Natural killer cell (primary cell): ENCODE measurements at regions not wholly inside any gene's neighbourhood (a gene's known extent, or its start where the extent isn't known, plus 50 kb on each side); places are given as distances from the start of the nearest gene placed in this dataset.

ENCODE experiments used
- ATAC-seq, 3 donors: fragments of 150-1000 bp in 2 of 3; fragments of 200-7000 bp in 1 of 3; cut with Tn5 transposase; 1 replicate in 1 of 3; 2 replicates in 2 of 3; pipeline ENCODE4 v1.10.0; 2021; ENCODE audit warnings: mild to moderate bottlenecking in 2 of 3, moderate library complexity in 2 of 3
- DNase-seq, 2 donors: peaks; one replicate each; pipeline versions ENCODE4 v3.0.0 to v3.0.0-alpha.2; 2013 to 2021; ENCODE audit warnings: mixed read lengths in 1 of 2
- H3K27ac ChIP-seq: one replicate; pipeline ENCODE4 v1.5.1; 2013; ENCODE audit warnings: mild to moderate bottlenecking, low read length
- H3K27me3 ChIP-seq: one replicate; pipeline ENCODE4 v1.6.1; 2013; ENCODE audit warnings: low read length; ENCODE audit not compliant: control insufficient read depth, insufficient read depth
- H3K36me3 ChIP-seq: one replicate; pipeline ENCODE4 v1.6.1; 2013; ENCODE audit warnings: low read length; ENCODE audit not compliant: control insufficient read depth, insufficient read depth
- H3K4me1 ChIP-seq: one replicate; pipeline ENCODE4 v1.6.1; 2013; ENCODE audit warnings: low read length; ENCODE audit not compliant: control insufficient read depth, insufficient read depth
- H3K4me3 ChIP-seq: one replicate; pipeline ENCODE4 v1.5.1; 2013; ENCODE audit warnings: low read length
- H3K9me3 ChIP-seq: one replicate; pipeline ENCODE4 v1.6.1; 2013; ENCODE audit warnings: low read length; ENCODE audit not compliant: control insufficient read depth, insufficient read depth
- H3K27ac Mint-ChIP-seq, 2 donors: one replicate each; pipeline ENCODE4 v1.8.0; 2022; ENCODE audit warnings: mild to moderate bottlenecking in 2 of 2, mixed read lengths in 2 of 2, moderate library complexity in 1 of 2
- H3K27me3 Mint-ChIP-seq, 2 donors: one replicate each; pipeline ENCODE4 v1.8.0; 2022; ENCODE audit warnings: low read depth in 2 of 2, mixed read lengths in 2 of 2
- H3K36me3 Mint-ChIP-seq: one replicate; pipeline ENCODE4 v1.8.0; 2022; ENCODE audit warnings: mixed read lengths
- H3K4me1 Mint-ChIP-seq, 2 donors: one replicate each; pipeline ENCODE4 v1.8.0; 2022; ENCODE audit warnings: mixed read lengths in 2 of 2
- H3K4me3 Mint-ChIP-seq: one replicate; pipeline ENCODE4 v1.8.0; 2022; ENCODE audit warnings: mild to moderate bottlenecking, moderate library complexity, mixed read lengths
- H3K9me3 Mint-ChIP-seq, 2 donors: one replicate each; pipeline ENCODE4 v1.8.0; 2022; ENCODE audit warnings: mixed read lengths in 2 of 2
- WGBS: methylation state at CpG from one replicate; pipeline ENCODE4 v1.1.7; 2013; ENCODE audit warnings: missing lambda C conversion rate; ENCODE audit not compliant: insufficient coverage; 5-methylcytosine and 5-hydroxymethylcytosine counted together
- intact Hi-C: fragments of 100-400 bp; cut with micrococcal nuclease; formaldehyde crosslinking; loops from one replicate; pipeline ENCODE4 v1.14.2; 2022
- TF ChIP-seq, protein P1 (sequence below): fragments of 200-600 bp; IDR thresholded peaks from one replicate; pipeline ENCODE4 v1.8.0; 2022; ENCODE audit warnings: antibody characterized with exemption

DNA sequence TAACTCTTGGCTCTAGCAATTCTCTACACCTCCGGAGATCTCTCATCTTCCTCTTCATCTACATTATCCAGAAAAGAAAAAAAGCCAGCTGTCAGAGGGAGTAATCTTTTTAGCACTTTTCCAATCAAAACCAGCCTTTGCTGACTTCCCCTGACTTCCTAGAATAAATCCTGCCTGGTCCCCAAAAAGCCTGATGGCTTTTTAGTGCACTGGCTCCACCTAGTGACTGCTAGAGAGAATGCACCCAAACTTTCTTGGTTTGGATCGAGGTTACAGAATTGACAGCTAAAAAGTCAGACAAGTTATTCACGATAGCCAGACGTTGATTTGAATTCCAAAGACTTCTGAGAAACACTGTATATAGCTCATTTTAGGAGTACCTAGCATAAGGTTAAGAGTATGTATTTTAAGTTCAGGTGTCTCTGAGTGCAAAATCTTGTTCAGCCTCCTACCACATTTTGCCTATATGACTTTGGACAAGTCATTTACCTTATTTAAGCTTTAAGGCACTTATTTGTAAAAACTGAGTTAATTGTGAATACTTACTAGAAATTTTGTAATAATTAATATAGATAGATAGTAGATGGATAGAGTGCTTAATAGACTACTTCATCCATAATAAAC lies 185.7 kb upstream of the GRIN2B start:
- H3K27ac ChIP-seq, result no peak overlapping the region
- H3K4me3 Mint-ChIP-seq, result no peak overlapping the region
- peaks cover 0 to 5% of the 10 kb centered on the region in 2 donors for H3K27me3 Mint-ChIP-seq
- no peaks in the 10 kb centered on the region for H3K27me3 ChIP-seq
- H3K4me1 Mint-ChIP-seq, result peaks cover 0 to 5% of the 10 kb centered on the region in 2 donors
- WGBS, result 8% methylated on average over 4 of the region's 4 CpGs
- intact Hi-C loops, result loop anchor here (2.0 to 5.0 kb wide), 4 partner anchors 305 to 1250 kb away; no protein-coding TSS in a partner anchor
- no peaks in the 10 kb centered on the region for H3K36me3 Mint-ChIP-seq
- no peaks in the 10 kb centered on the region for H3K36me3 ChIP-seq
- DNase-seq (peak in 1 of 2 donors; percentile 63), ATAC-seq (peak; percentile 46 to 69 (median 67))
- TF ChIP-seq, protein P1, sequence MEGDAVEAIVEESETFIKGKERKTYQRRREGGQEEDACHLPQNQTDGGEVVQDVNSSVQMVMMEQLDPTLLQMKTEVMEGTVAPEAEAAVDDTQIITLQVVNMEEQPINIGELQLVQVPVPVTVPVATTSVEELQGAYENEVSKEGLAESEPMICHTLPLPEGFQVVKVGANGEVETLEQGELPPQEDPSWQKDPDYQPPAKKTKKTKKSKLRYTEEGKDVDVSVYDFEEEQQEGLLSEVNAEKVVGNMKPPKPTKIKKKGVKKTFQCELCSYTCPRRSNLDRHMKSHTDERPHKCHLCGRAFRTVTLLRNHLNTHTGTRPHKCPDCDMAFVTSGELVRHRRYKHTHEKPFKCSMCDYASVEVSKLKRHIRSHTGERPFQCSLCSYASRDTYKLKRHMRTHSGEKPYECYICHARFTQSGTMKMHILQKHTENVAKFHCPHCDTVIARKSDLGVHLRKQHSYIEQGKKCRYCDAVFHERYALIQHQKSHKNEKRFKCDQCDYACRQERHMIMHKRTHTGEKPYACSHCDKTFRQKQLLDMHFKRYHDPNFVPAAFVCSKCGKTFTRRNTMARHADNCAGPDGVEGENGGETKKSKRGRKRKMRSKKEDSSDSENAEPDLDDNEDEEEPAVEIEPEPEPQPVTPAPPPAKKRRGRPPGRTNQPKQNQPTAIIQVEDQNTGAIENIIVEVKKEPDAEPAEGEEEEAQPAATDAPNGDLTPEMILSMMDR, result peak; percentile 97
- no peaks in the 10 kb centered on the region for H3K9me3 Mint-ChIP-seq
- H3K4me3 ChIP-seq, result no peak overlapping the region
- no peaks in the 10 kb centered on the region for H3K9me3 ChIP-seq
- H3K27ac Mint-ChIP-seq, result no peak overlapping the region
- no peaks in the 10 kb centered on the region for H3K4me1 ChIP-seq

DNA sequence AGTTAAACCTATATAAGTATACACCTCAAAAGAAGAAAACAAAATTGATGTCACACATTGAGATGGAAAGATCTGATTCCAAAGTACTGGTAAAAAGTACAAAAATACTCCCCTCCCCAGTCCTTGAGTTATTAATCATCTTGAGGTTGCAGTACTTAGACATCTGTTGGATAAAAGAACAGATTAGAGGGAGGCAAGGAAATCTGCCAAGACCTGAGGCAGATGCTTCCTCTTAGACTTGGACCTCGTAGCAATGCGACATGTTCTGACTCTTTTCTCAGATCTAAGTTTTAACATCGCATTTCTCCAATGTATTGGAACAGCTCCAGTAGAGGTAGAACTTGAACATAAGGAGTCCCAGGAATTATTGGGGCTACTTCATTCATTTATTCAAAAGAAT lies 187.9 kb upstream of the GRIN2B start:
- H3K36me3 Mint-ChIP-seq, result no peaks in the 10 kb centered on the region
- H3K36me3 ChIP-seq, result no peaks in the 10 kb centered on the region
- ATAC-seq (no peak), DNase-seq (no peak)
- no peaks in the 10 kb centered on the region for H3K27me3 ChIP-seq
- no peak overlapping the region for H3K4me3 Mint-ChIP-seq
- no peak overlapping the region for H3K27ac Mint-ChIP-seq
- H3K9me3 ChIP-seq, result no peaks in the 10 kb centered on the region
- peaks cover 5 to 10% of the 10 kb centered on the region in 2 donors for H3K27me3 Mint-ChIP-seq
- no peaks in the 10 kb centered on the region for H3K4me1 ChIP-seq
- H3K27ac ChIP-seq, result no peak overlapping the region
- no peaks in the 10 kb centered on the region for H3K9me3 Mint-ChIP-seq
- TF ChIP-seq, protein P1, result no peak
- no CpG with 5 or more reads among the region's 3 CpGs for WGBS
- H3K4me3 ChIP-seq, result no peak overlapping the region
- intact Hi-C loops, result loop anchor here (5.0 kb wide), 3 partner anchors 307 to 1072 kb away; no protein-coding TSS in a partner anchor
- H3K4me1 Mint-ChIP-seq, result peaks cover 0 to 5% of the 10 kb centered on the region in 2 donors

DNA sequence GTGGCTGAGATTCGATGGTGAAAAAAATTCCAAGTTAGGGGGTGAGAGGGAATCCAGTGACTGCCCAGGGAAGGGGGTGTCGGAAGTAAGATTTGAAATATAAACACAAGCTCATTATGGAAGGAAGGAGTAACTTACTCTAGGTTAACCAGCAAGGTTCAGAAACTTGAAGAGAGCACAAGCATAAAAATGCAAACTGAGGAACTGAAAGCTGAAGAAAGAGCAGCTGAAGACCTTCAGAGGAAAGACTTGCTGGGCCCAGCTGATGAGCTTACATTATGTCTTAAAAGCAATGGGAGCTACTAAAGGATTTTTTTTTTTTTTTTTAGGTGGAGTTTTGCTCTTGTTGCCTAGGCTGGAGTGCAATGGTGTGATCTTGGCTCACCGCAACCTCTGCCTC lies 189.7 kb upstream of the GRIN2B start:
- H3K36me3 ChIP-seq, result no peaks in the 10 kb centered on the region
- no peaks in the 10 kb centered on the region for H3K9me3 ChIP-seq
- WGBS, result 84% methylated on average over 2 of the region's 3 CpGs
- no peak overlapping the region for H3K4me3 ChIP-seq
- no peaks in the 10 kb centered on the region for H3K4me1 ChIP-seq
- TF ChIP-seq, protein P1, result no peak
- Mint-ChIP-seq H3K4me3 (no peak overlapping the region), H3K4me1 (peaks cover 0 to 5% of the 10 kb centered on the region in 2 donors), H3K27ac (no peak overlapping the region), H3K9me3 (no peaks in the 10 kb centered on the region), H3K36me3 (no peaks in the 10 kb centered on the region), H3K27me3 (peaks cover 5 to 20% of the 10 kb centered on the region in 2 donors)
- no peak overlapping the region for H3K27ac ChIP-seq
- ATAC-seq, result no peak
- H3K27me3 ChIP-seq, result no peaks in the 10 kb centered on the region
- intact Hi-C loops, result no loop called here
- DNase-seq, result no peak

GRCh38 chr12:14175206-14175605 lies 190.3 kb upstream of the ATF7IP start:
- Histone ChIP-seq H3K27me3 (no peaks in the 10 kb centered on the region), H3K27ac (no peak overlapping the region), H3K36me3 (no peaks in the 10 kb centered on the region), H3K4me1 (no peaks in the 10 kb centered on the region), H3K9me3 (no peaks in the 10 kb centered on the region), H3K4me3 (no peak overlapping the region)
- no peak for ATAC-seq
- Mint-ChIP-seq H3K27ac (no peak overlapping the region), H3K27me3 (peaks cover 5 to 20% of the 10 kb centered on the region in 2 donors), H3K9me3 (no peaks in the 10 kb centered on the region), H3K4me1 (no peaks in the 10 kb centered on the region), H3K36me3 (no peaks in the 10 kb centered on the region), H3K4me3 (no peak overlapping the region)
- 95% methylated on average over 1 of the region's 2 CpGs for WGBS
- intact Hi-C loops, result no loop called here
- DNase-seq, result no peak
- TF ChIP-seq, protein P1, result no peak
